ENCODE measurements at regions not wholly inside any gene's neighbourhood (a gene's known extent, or its start where the extent isn't known, plus 50 kb on each side); places are given as distances from the start of the nearest gene placed in this dataset.

- H3K27me3 Mint-ChIP-seq (ENCODE audit: insufficient read depth, unreplicated experiment) = peaks cover 22% of the 10 kb centered on the region
- ChIA-PET CTCF (no interaction called here), POLR2A (no interaction called here)
- Histone ChIP-seq H3K27me3 (replicated peaks; ENCODE audit: control insufficient read depth, insufficient read depth, low read length) (no peaks in the 10 kb centered on the region), H3K4me1 (no peaks in the 10 kb centered on the region), H3K9me3 (no peaks in the 10 kb centered on the region), H3K36me3 (ENCODE audit: control insufficient read depth, insufficient read depth, low read length) (no peaks in the 10 kb centered on the region), H3K4me3 (ENCODE audit: low read depth, low read length) (no peak overlapping the region)
- BruUV-seq (replicated peaks) = no TSS peak
- H3K36me3 Mint-ChIP-seq (ENCODE audit: insufficient read depth, unreplicated experiment) = no peaks in the 10 kb centered on the region
- H3K9me3 Mint-ChIP-seq (ENCODE audit: unreplicated experiment) = peaks cover 10% of the 10 kb centered on the region
- H3K4me3 Mint-ChIP-seq (ENCODE audit: unreplicated experiment) = no peak overlapping the region
- no peak for DNase-seq
- intact Hi-C loops (cut with micrococcal nuclease; ENCODE audit: unreplicated experiment) = no loop called here
- TF ChIP-seq, protein P1, sequence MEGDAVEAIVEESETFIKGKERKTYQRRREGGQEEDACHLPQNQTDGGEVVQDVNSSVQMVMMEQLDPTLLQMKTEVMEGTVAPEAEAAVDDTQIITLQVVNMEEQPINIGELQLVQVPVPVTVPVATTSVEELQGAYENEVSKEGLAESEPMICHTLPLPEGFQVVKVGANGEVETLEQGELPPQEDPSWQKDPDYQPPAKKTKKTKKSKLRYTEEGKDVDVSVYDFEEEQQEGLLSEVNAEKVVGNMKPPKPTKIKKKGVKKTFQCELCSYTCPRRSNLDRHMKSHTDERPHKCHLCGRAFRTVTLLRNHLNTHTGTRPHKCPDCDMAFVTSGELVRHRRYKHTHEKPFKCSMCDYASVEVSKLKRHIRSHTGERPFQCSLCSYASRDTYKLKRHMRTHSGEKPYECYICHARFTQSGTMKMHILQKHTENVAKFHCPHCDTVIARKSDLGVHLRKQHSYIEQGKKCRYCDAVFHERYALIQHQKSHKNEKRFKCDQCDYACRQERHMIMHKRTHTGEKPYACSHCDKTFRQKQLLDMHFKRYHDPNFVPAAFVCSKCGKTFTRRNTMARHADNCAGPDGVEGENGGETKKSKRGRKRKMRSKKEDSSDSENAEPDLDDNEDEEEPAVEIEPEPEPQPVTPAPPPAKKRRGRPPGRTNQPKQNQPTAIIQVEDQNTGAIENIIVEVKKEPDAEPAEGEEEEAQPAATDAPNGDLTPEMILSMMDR (IDR thresholded peaks at IDR 0.05; ENCODE audit: insufficient read depth in 1 of 2, low read depth in 1 of 2, low read length in 1 of 2, severe bottlenecking in 1 of 2, unreplicated experiment in 1 of 2) = peak in 1 of 2 experiments; percentile 9
- H3K27ac Mint-ChIP-seq (ENCODE audit: unreplicated experiment) = no peak overlapping the region
- H3K4me1 Mint-ChIP-seq (ENCODE audit: low read depth, unreplicated experiment) = no peaks in the 10 kb centered on the region
Measured at GRCh38 chr20:16968099-16968498, 219.9 kb downstream of the OTOR start.

DNA sequence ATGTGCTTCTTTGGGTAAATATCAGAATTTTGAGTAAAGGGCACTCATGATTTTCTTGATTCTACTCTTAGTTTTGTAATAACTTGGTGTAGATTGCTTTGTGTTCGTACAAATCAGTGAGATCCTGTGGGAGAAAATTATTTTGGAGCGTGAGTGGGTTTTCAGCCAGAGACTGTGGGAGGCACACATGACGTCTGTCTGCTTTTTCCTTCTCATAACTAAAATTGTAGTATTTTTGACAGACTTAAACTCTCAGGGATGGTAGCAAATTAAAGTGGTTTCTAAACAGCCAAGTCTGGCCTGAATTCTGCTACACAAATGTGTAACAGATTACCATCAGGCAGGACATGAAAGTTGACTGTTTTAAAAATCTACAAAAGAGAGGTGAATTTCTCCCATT, 222.6 kb downstream of the OTOR start:
- H3K36me3 ChIP-seq (ENCODE audit: control insufficient read depth, insufficient read depth, low read length) = no peaks in the 10 kb centered on the region
- no peaks in the 10 kb centered on the region for H3K9me3 ChIP-seq
- H3K4me1 Mint-ChIP-seq (ENCODE audit: low read depth, unreplicated experiment) = no peaks in the 10 kb centered on the region
- H3K4me3 Mint-ChIP-seq (ENCODE audit: unreplicated experiment) = no peak overlapping the region
- ChIA-PET POLR2A (no interaction called here), CTCF (no interaction called here)
- no peaks in the 10 kb centered on the region for H3K4me1 ChIP-seq
- TF ChIP-seq, protein P1 (IDR thresholded peaks at IDR 0.05; ENCODE audit: insufficient read depth in 1 of 2, low read depth in 1 of 2, low read length in 1 of 2, severe bottlenecking in 1 of 2, unreplicated experiment in 1 of 2) = no peak
- peaks cover 22% of the 10 kb centered on the region for H3K27me3 Mint-ChIP-seq (ENCODE audit: insufficient read depth, unreplicated experiment)
- H3K4me3 ChIP-seq (ENCODE audit: low read depth, low read length) = no peak overlapping the region
- no peaks in the 10 kb centered on the region for H3K27me3 ChIP-seq (replicated peaks; ENCODE audit: control insufficient read depth, insufficient read depth, low read length)
- no TSS peak for BruUV-seq (replicated peaks)
- H3K36me3 Mint-ChIP-seq (ENCODE audit: insufficient read depth, unreplicated experiment) = no peaks in the 10 kb centered on the region
- intact Hi-C loops (cut with micrococcal nuclease; ENCODE audit: unreplicated experiment) = loop anchor here (10.0 kb wide), 1 partner anchor 64 kb away; no protein-coding TSS in a partner anchor
- peaks cover 10% of the 10 kb centered on the region for H3K9me3 Mint-ChIP-seq (ENCODE audit: unreplicated experiment)
- no peak overlapping the region for H3K27ac Mint-ChIP-seq (ENCODE audit: unreplicated experiment)
- DNase-seq = no peak

DNA sequence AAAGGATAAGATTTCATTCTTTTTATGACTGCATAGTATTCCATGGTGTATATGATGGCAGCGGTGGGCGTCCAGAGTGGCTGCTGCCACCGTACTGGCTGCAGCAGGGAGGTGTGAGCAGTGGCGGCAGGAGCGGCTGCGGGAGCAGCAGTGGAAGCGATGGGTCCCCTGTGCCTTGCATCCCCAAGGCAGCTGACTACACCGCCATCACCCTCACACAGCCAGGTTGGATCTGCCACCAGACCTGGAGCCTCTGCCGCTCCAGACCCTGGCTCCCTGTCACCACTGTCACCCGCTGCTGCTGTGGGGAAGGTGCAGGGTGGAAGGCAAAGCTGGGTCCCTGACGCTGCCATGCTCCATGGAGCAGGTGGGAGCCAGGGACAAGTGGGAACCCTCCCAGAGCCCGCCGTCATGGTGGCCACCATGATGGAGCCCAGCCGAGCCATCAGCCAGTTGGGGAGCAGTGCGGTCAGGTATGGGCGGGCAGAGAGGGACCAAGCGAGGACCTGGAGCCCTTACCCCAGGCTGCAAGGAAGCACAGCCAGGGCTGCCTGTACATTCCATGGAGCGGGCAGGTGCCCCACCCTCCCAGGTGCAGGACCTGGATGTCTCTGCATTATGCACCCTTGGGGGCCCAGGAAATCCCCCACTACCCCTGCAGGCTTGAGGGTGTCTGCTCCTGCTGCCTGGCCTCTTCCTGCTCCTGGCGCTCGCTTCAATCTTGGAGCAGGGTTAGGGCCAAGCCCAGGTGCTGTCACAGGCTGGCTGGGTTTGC, 226.1 kb downstream of the OTOR start:
- TF ChIP-seq, protein P1 (IDR thresholded peaks at IDR 0.05; ENCODE audit: insufficient read depth in 1 of 2, low read depth in 1 of 2, low read length in 1 of 2, severe bottlenecking in 1 of 2, unreplicated experiment in 1 of 2) = no peak
- intact Hi-C loops (cut with micrococcal nuclease; ENCODE audit: unreplicated experiment) = loop anchor here (10.0 kb wide), 1 partner anchor 61 kb away; no protein-coding TSS in a partner anchor
- Histone ChIP-seq H3K9me3 (no peaks in the 10 kb centered on the region), H3K27me3 (replicated peaks; ENCODE audit: control insufficient read depth, insufficient read depth, low read length) (no peaks in the 10 kb centered on the region), H3K4me3 (ENCODE audit: low read depth, low read length) (no peak overlapping the region), H3K36me3 (ENCODE audit: control insufficient read depth, insufficient read depth, low read length) (no peaks in the 10 kb centered on the region), H3K4me1 (no peaks in the 10 kb centered on the region)
- H3K36me3 Mint-ChIP-seq (ENCODE audit: insufficient read depth, unreplicated experiment) = no peaks in the 10 kb centered on the region
- no TSS peak for BruUV-seq (replicated peaks)
- H3K27me3 Mint-ChIP-seq (ENCODE audit: insufficient read depth, unreplicated experiment) = peaks cover 14% of the 10 kb centered on the region
- no peak overlapping the region for H3K27ac Mint-ChIP-seq (ENCODE audit: unreplicated experiment)
- H3K4me3 Mint-ChIP-seq (ENCODE audit: unreplicated experiment) = no peak overlapping the region
- ChIA-PET POLR2A (no interaction called here), CTCF (no interaction called here)
- no peaks in the 10 kb centered on the region for H3K4me1 Mint-ChIP-seq (ENCODE audit: low read depth, unreplicated experiment)
- no peak for DNase-seq
- H3K9me3 Mint-ChIP-seq (ENCODE audit: unreplicated experiment) = no peaks in the 10 kb centered on the region

All from Caco-2 (cell line).